ENCODE measurements at regions not wholly inside any gene's neighbourhood (a gene's known extent, or its start where the extent isn't known, plus 50 kb on each side); places are given as distances from the start of the nearest gene placed in this dataset.

DNA sequence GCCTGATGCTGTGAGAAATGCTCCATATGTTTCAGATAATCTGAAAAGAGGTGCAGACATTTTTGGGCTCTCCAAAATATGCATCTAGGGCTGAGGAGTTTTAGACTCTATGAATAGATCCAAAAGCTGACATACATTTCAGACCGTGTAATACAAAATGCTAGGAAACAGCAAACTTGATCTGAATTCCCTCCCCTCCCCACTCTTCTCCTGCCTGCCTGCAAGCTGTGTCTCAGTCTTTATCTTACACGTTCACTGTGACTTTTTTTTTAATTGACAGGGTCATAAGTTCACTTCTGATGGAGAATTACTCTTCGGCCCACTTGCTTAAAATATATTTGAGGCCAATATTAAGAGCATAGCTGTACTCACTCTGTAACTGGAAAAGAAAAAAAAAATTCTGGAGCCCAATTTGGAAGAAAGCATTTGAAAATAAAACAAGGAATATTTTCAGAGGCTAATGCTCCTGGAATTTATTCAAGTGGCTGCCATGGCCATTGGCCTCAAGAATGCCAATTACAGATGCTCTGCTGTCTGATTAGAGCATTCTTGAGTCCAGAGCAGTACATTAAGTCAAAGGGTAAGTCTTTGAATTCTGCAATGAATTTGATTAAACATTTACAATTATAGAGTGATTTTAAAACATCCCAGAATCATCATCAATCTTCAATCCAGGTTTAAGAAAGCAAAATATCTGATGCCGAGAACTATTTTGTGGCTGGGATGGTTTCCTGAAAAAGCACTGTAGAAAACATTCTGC lies 146.2 kb upstream of the SEMA6D start:
- ChIA-PET CTCF (no interaction called here), POLR2A (no interaction called here)
- WGBS (ENCODE audit: insufficient coverage): 90% methylated on average over 2 of the region's 4 CpGs
- Histone ChIP-seq H3K27ac (ENCODE audit: insufficient read depth in 1 of 2, low read depth in 1 of 2, low read length in 2 of 2, poor library complexity in 1 of 2, severe bottlenecking in 2 of 2) (no peak overlapping the region), H3K4me1 (ENCODE audit: control extremely low read depth in 1 of 4, control insufficient read depth in 4 of 4, insufficient read depth in 4 of 4, low read length in 3 of 4) (no peaks in the 10 kb centered on the region), H3K36me3 (ENCODE audit: control insufficient read depth in 4 of 4, insufficient read depth in 4 of 4, low read length in 3 of 4) (no peaks in the 10 kb centered on the region), H3K4me3 (ENCODE audit: control insufficient read depth in 1 of 7, extremely low read depth in 1 of 7, insufficient read depth in 4 of 7, low read depth in 2 of 7, low read length in 6 of 7) (no peak overlapping the region), H3K27me3 (replicated peaks in 2 of 5; ENCODE audit: control insufficient read depth in 4 of 5, insufficient read depth in 5 of 5, low read length in 4 of 5) (no peaks in the 10 kb centered on the region), H3K9me3 (ENCODE audit: control extremely low read depth in 1 of 5, control insufficient read depth in 4 of 5, insufficient read depth in 2 of 5, low read depth in 1 of 5, low read length in 4 of 5) (no peaks in the 10 kb centered on the region)
- DNase-seq: no peak

DNA sequence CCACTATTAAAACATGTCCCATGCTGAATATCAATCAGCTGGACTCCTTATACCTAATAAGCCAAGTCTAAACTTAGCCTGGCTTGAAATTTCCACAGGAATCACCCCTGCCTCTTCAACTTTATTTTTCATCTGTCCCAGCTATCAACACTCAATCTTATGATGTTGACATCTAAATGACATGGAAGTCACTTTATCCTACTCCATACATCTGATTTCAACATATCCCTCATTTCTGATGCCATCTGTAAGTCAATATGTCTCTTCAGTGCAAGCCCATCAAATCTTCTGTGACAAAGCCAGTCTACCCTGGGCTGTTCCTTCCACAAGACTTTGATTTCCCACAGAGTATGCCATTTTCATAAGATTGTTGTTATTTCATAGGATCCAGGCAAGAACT lies 143.6 kb upstream of the SEMA6D start:
- H3K4me1 ChIP-seq (ENCODE audit: control extremely low read depth in 1 of 4, control insufficient read depth in 4 of 4, insufficient read depth in 4 of 4, low read length in 3 of 4): no peaks in the 10 kb centered on the region
- ChIA-PET POLR2A (no interaction called here), CTCF (interaction anchor here (1.5 kb wide), 1 partner anchor 9 kb away, joined by 4 read pairs; no protein-coding TSS in a partner anchor)
- DNase-seq: no peak
- H3K27me3 ChIP-seq (replicated peaks in 2 of 5; ENCODE audit: control insufficient read depth in 4 of 5, insufficient read depth in 5 of 5, low read length in 4 of 5): no peaks in the 10 kb centered on the region
- H3K4me3 ChIP-seq (ENCODE audit: control insufficient read depth in 1 of 7, extremely low read depth in 1 of 7, insufficient read depth in 4 of 7, low read depth in 2 of 7, low read length in 6 of 7): no peak overlapping the region
- no peaks in the 10 kb centered on the region for H3K9me3 ChIP-seq (ENCODE audit: control extremely low read depth in 1 of 5, control insufficient read depth in 4 of 5, insufficient read depth in 2 of 5, low read depth in 1 of 5, low read length in 4 of 5)
- no peaks in the 10 kb centered on the region for H3K36me3 ChIP-seq (ENCODE audit: control insufficient read depth in 4 of 4, insufficient read depth in 4 of 4, low read length in 3 of 4)
- H3K27ac ChIP-seq (ENCODE audit: insufficient read depth in 1 of 2, low read depth in 1 of 2, low read length in 2 of 2, poor library complexity in 1 of 2, severe bottlenecking in 2 of 2): no peak overlapping the region

DNA sequence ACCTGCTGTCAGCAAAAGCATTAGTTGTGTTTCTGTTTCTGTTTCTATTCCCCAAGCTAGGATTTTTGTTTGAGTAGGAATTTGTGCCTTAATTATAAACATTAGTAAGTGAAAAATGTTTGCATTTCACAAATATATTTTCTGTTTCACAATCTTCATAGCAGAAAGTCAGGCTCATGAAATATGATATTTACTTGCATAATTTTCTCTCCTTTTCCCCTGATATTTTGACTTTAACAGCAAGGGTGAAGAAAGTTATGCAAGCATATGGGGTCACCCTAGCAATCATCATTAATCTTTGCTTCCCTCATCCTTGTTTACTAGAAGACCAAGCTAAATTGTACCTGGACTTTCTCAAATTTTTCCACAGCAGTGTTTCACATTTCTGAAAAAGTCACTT lies 140.3 kb upstream of the SEMA6D start:
- Histone ChIP-seq H3K27me3 (replicated peaks in 2 of 5; ENCODE audit: control insufficient read depth in 4 of 5, insufficient read depth in 5 of 5, low read length in 4 of 5) (no peaks in the 10 kb centered on the region), H3K27ac (ENCODE audit: insufficient read depth in 1 of 2, low read depth in 1 of 2, low read length in 2 of 2, poor library complexity in 1 of 2, severe bottlenecking in 2 of 2) (no peak overlapping the region), H3K9me3 (ENCODE audit: control extremely low read depth in 1 of 5, control insufficient read depth in 4 of 5, insufficient read depth in 2 of 5, low read depth in 1 of 5, low read length in 4 of 5) (no peaks in the 10 kb centered on the region), H3K36me3 (ENCODE audit: control insufficient read depth in 4 of 4, insufficient read depth in 4 of 4, low read length in 3 of 4) (no peaks in the 10 kb centered on the region), H3K4me3 (ENCODE audit: control insufficient read depth in 1 of 7, extremely low read depth in 1 of 7, insufficient read depth in 4 of 7, low read depth in 2 of 7, low read length in 6 of 7) (no peak overlapping the region), H3K4me1 (ENCODE audit: control extremely low read depth in 1 of 4, control insufficient read depth in 4 of 4, insufficient read depth in 4 of 4, low read length in 3 of 4) (no peaks in the 10 kb centered on the region)
- CTCF ChIA-PET: no interaction called here
- POLR2A ChIA-PET: no interaction called here
- DNase-seq: no peak

DNA sequence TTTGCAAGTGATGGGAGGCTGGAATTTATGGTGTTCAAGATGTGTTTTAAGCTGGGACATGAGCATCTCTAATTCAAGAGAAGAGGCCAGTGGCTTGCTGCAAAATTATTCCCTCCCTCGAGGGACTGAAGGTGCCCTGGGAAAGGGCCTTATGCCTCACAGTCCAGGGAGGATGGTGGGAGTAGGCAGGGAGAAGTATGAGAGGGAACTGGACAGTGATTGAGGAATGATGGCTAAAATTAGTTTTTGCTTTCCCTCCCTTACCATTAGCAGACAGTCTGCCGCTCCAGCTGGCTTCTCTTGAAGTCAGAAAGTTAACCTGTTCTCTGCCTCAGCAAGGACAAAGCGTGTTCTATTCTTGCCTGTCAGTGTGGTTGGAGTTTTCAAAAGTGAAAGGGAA lies 139.8 kb upstream of the SEMA6D start:
- Histone ChIP-seq H3K4me3 (ENCODE audit: control insufficient read depth in 1 of 7, extremely low read depth in 1 of 7, insufficient read depth in 4 of 7, low read depth in 2 of 7, low read length in 6 of 7) (no peak overlapping the region), H3K9me3 (ENCODE audit: control extremely low read depth in 1 of 5, control insufficient read depth in 4 of 5, insufficient read depth in 2 of 5, low read depth in 1 of 5, low read length in 4 of 5) (no peaks in the 10 kb centered on the region), H3K4me1 (ENCODE audit: control extremely low read depth in 1 of 4, control insufficient read depth in 4 of 4, insufficient read depth in 4 of 4, low read length in 3 of 4) (no peaks in the 10 kb centered on the region), H3K27ac (ENCODE audit: insufficient read depth in 1 of 2, low read depth in 1 of 2, low read length in 2 of 2, poor library complexity in 1 of 2, severe bottlenecking in 2 of 2) (no peak overlapping the region), H3K27me3 (replicated peaks in 2 of 5; ENCODE audit: control insufficient read depth in 4 of 5, insufficient read depth in 5 of 5, low read length in 4 of 5) (no peaks in the 10 kb centered on the region), H3K36me3 (ENCODE audit: control insufficient read depth in 4 of 4, insufficient read depth in 4 of 4, low read length in 3 of 4) (no peaks in the 10 kb centered on the region)
- WGBS (ENCODE audit: insufficient coverage): 100% methylated on average over 3 of the region's 3 CpGs
- no peak for DNase-seq
- CTCF ChIA-PET: no interaction called here
- POLR2A ChIA-PET: no interaction called here

DNA sequence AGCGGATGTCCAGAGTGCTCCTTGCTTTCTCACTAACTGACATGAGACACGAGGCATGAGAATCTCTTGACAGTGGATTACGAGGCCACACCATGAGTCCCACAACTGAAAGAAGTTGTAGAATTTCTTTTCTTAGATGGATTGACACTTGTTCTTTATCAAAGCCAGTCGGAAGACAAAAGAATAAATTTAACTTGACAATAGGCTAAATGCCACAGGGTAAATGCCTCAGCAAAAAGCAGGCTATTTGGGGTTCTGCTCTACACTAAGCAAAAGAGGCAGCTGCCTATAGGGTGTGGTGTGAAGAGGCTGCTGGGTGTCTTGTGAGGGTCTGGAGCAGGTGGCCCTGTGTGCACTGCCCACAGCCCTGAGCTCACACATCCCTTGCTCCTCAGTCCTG lies 135.1 kb upstream of the SEMA6D start:
- Histone ChIP-seq H3K4me1 (ENCODE audit: control extremely low read depth in 1 of 4, control insufficient read depth in 4 of 4, insufficient read depth in 4 of 4, low read length in 3 of 4) (no peaks in the 10 kb centered on the region), H3K9me3 (ENCODE audit: control extremely low read depth in 1 of 5, control insufficient read depth in 4 of 5, insufficient read depth in 2 of 5, low read depth in 1 of 5, low read length in 4 of 5) (no peaks in the 10 kb centered on the region), H3K27ac (ENCODE audit: insufficient read depth in 1 of 2, low read depth in 1 of 2, low read length in 2 of 2, poor library complexity in 1 of 2, severe bottlenecking in 2 of 2) (no peak overlapping the region), H3K27me3 (replicated peaks in 2 of 5; ENCODE audit: control insufficient read depth in 4 of 5, insufficient read depth in 5 of 5, low read length in 4 of 5) (no peaks in the 10 kb centered on the region), H3K4me3 (ENCODE audit: control insufficient read depth in 1 of 7, extremely low read depth in 1 of 7, insufficient read depth in 4 of 7, low read depth in 2 of 7, low read length in 6 of 7) (no peak overlapping the region), H3K36me3 (ENCODE audit: control insufficient read depth in 4 of 4, insufficient read depth in 4 of 4, low read length in 3 of 4) (no peaks in the 10 kb centered on the region)
- DNase-seq: no peak
- ChIA-PET POLR2A (no interaction called here), CTCF (interaction anchor here (1.5 kb wide), 1 partner anchor 9 kb away, joined by 4 read pairs; no protein-coding TSS in a partner anchor)
- 93% methylated on average over 4 of the region's 4 CpGs for whole genome bisulfite sequencing (ENCODE audit: insufficient coverage)

DNA sequence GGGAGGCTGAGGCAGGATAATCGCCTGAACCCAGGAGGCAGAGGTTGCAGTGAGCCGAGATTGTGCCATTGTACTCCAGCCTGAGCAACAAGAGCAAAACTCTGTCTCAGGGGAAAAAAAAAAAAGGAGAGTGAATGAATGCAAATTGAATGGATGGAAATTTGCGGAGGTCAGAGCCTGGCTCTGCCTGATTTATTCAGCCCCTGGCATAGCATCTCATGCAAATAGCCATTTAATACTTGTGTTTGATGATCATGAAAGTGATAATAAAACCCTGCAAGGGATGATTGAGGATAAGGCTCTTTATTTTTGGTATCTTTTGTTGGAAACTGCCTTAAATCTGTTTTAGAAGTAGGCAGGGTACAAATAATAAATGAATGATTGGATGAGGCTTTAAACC lies 133.0 kb upstream of the SEMA6D start:
- POLR2A ChIA-PET: no interaction called here
- H3K4me1 ChIP-seq (ENCODE audit: control extremely low read depth in 1 of 4, control insufficient read depth in 4 of 4, insufficient read depth in 4 of 4, low read length in 3 of 4): no peaks in the 10 kb centered on the region
- no peaks in the 10 kb centered on the region for H3K9me3 ChIP-seq (ENCODE audit: control extremely low read depth in 1 of 5, control insufficient read depth in 4 of 5, insufficient read depth in 2 of 5, low read depth in 1 of 5, low read length in 4 of 5)
- no peak overlapping the region for H3K27ac ChIP-seq (ENCODE audit: insufficient read depth in 1 of 2, low read depth in 1 of 2, low read length in 2 of 2, poor library complexity in 1 of 2, severe bottlenecking in 2 of 2)
- WGBS (ENCODE audit: insufficient coverage): 100% methylated on average over 2 of the region's 3 CpGs
- H3K27me3 ChIP-seq (replicated peaks in 2 of 5; ENCODE audit: control insufficient read depth in 4 of 5, insufficient read depth in 5 of 5, low read length in 4 of 5): no peaks in the 10 kb centered on the region
- CTCF ChIA-PET: no interaction called here
- no peak for DNase-seq
- no peak overlapping the region for H3K4me3 ChIP-seq (ENCODE audit: control insufficient read depth in 1 of 7, extremely low read depth in 1 of 7, insufficient read depth in 4 of 7, low read depth in 2 of 7, low read length in 6 of 7)
- no peaks in the 10 kb centered on the region for H3K36me3 ChIP-seq (ENCODE audit: control insufficient read depth in 4 of 4, insufficient read depth in 4 of 4, low read length in 3 of 4)

DNA sequence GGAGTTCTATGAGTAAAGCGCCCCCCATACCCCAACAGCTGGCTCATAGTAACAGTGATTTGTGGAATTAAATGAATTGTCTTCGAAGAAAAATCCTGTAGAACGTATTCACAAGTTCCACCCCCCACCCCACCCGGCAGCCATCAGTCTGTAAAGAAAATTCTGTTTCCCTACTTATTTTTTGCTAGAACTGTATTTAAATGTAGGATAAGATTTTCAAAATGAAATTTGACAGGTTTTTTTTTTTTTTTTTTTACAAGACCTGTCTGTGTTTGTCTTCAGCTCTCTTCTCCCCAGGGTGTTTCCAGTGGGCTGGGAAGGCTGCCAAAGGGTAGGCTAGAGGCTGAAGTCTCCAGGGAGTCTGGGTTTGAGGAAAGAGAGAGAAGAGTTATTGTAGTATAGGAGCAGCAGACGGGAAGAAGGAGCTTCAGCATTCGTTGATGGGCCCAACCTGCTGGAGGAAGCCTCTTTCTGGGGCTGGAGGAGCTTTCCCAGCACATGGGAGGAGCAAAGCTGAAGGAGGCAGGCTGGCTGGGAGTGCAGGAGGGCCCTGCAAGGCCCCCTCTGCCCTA lies 130.6 kb upstream of the SEMA6D start:
- WGBS (ENCODE audit: insufficient coverage): 100% methylated on average over 1 of the region's 6 CpGs
- CTCF ChIA-PET: no interaction called here

More for the DNA sequence above, 130.6 kb upstream of the SEMA6D start:
- Histone ChIP-seq H3K27me3 (replicated peaks in 2 of 5; ENCODE audit: control insufficient read depth in 4 of 5, insufficient read depth in 5 of 5, low read length in 4 of 5) (no peaks in the 10 kb centered on the region), H3K27ac (ENCODE audit: insufficient read depth in 1 of 2, low read depth in 1 of 2, low read length in 2 of 2, poor library complexity in 1 of 2, severe bottlenecking in 2 of 2) (no peak overlapping the region), H3K4me3 (ENCODE audit: control insufficient read depth in 1 of 7, extremely low read depth in 1 of 7, insufficient read depth in 4 of 7, low read depth in 2 of 7, low read length in 6 of 7) (no peak overlapping the region), H3K36me3 (ENCODE audit: control insufficient read depth in 4 of 4, insufficient read depth in 4 of 4, low read length in 3 of 4) (no peaks in the 10 kb centered on the region), H3K9me3 (ENCODE audit: control extremely low read depth in 1 of 5, control insufficient read depth in 4 of 5, insufficient read depth in 2 of 5, low read depth in 1 of 5, low read length in 4 of 5) (no peaks in the 10 kb centered on the region), H3K4me1 (ENCODE audit: control extremely low read depth in 1 of 4, control insufficient read depth in 4 of 4, insufficient read depth in 4 of 4, low read length in 3 of 4) (no peaks in the 10 kb centered on the region)
- DNase-seq: no peak
- POLR2A ChIA-PET: no interaction called here

All from common myeloid progenitor, CD34-positive (primary cell).